Cardiac fibroblast (primary cell): ENCODE measurements at regions not wholly inside any gene's neighbourhood (a gene's known extent, or its start where the extent isn't known, plus 50 kb on each side); places are given as distances from the start of the nearest gene placed in this dataset.

ENCODE experiments used
- DNase-seq, 2 donors: peaks; one replicate each; pipeline versions ENCODE4 v3.0.0 to v3.0.0-alpha.2; 2010; ENCODE audit warnings: low read depth in 2 of 2
- H3K4me3 ChIP-seq, 2 donors: replicated peaks in 1 of 2; 1 replicate in 1 of 2; 2 replicates in 1 of 2; pipeline ENCODE4 v1.5.1; 2011; ENCODE audit warnings: low read depth in 2 of 2, low read length in 2 of 2, mild to moderate bottlenecking in 2 of 2, moderate library complexity in 1 of 2
- CTCF ChIP-seq: IDR thresholded peaks from one replicate; pipeline ENCODE4 v1.5.1; 2011; ENCODE audit warnings: low read depth, mild to moderate bottlenecking, low read length, inconsistent platforms

DNA sequence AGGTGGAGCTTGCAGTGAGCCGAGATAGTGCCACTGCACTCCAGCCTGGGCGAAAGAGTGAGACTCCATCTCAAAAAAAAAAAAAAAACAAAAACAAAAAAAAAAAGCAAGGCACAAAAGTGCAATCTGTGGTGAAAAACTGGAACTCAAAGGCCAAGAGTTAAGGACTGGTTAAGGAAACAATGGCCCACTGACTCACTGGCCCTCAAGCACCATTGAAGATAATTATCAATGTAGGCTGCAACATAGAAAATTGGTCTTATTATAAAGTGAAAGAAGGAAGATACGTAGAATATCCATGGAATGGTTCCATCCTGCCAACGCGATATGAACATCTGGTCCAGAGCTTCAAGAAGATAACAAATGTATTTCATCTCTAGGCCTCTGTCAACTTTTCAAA lies 444.2 kb downstream of the SOX9 start:
- DNase-seq: no peak
- H3K4me3 ChIP-seq: no peak overlapping the region
- no peak for TF ChIP-seq CTCF

GRCh38 chr17:72565758-72566157 lies 444.9 kb downstream of the SOX9 start:
- TF ChIP-seq CTCF: no peak
- no peak overlapping the region for H3K4me3 ChIP-seq
- DNase-seq: no peak

DNA sequence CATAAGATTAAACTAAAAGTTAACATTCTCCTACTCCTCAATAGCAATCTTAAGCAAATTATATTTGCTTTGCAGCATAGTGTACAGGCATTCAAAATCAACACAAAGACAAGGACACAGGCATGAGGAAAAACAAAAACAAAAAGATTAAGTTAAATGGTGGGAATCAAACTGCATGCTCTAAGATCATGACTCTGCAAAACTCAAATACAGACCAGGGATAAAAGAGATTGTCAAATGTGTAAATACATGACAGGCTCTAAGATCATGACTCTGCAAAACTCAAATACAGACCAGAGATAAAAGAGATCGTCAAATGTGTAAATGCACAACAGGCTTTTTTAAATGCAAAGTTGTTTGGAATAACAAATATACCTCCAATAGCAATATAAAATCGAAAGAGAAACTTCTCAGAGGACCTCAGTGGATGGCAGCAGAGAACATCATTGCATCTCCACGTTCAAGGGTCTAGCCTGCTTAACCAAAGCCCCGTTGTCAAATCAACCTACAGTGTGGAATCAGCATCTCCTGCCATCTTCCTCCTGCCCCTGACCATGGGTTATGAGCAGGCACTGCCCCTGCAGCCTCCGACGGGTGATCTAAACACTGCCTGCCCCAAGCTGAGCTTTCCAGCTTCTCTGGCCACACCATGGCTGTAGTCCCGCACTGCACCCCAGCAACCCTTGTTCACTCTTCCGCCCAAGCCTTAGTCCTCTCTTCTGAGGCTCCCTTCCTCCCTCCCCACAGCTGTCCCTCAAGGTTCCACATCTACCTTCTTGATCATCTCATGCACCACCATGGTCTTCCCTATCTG lies 446.1 kb downstream of the SOX9 start:
- no peak for TF ChIP-seq CTCF
- H3K4me3 ChIP-seq: no peak overlapping the region

GRCh38 chr17:72567774-72568173 lies 447.0 kb downstream of the SOX9 start:
- no peak for DNase-seq
- no peak overlapping the region for H3K4me3 ChIP-seq
- no peak for TF ChIP-seq CTCF

More for the DNA sequence above, 446.1 kb downstream of the SOX9 start:
- DNase-seq: no peak

GRCh38 chr17:72569148-72569946 lies 448.5 kb downstream of the SOX9 start:
- no peak for DNase-seq
- no peak for TF ChIP-seq CTCF
- no peak overlapping the region for H3K4me3 ChIP-seq

DNA sequence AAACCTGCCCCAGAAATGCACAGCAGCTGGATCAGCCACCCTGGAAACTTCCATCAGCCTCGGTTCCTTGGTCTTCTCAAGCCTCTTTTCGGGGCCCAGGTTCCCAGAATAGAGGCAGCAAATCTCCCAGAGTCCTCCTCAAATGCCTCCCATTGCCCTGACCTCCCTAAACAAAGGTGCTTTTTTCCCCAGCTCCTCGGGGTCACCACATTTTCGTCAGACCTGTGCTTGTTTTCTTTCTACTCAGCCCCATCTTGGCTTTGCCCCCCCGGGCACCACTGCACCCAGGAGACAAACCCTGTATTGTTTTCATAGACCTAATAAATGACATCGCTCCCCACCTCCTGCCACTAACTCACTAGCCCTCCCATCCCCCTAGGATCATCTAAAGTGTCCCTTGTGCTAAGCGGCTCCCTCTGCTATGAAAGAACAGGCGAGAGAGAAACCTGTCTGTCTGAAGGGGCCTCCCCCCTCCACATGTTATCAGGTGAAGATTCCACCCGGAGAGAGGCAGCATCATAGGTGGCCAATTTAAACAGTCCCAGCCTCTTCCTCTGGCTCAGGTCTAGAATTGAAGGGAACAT lies 451.1 kb downstream of the SOX9 start:
- no peak overlapping the region for H3K4me3 ChIP-seq
- DNase-seq: no peak
- TF ChIP-seq CTCF: no peak
